IgD-negative memory B cell (primary cell): ENCODE measurements at regions not wholly inside any gene's neighbourhood (a gene's known extent, or its start where the extent isn't known, plus 50 kb on each side); places are given as distances from the start of the nearest gene placed in this dataset.
"Not testable (repeated sequence)": the region's sequence is repeated elsewhere in the genome, so short reads cannot be mapped to it uniquely, and the experiment has no call there.

Source experiments
- H3K27ac Mint-ChIP-seq, 3 donors: one replicate each; pipeline ENCODE4 v1.8.0; 2020 to 2022; ENCODE audit warnings: mild to moderate bottlenecking in 3 of 3, mixed read lengths in 3 of 3, moderate library complexity in 1 of 3
- H3K27me3 Mint-ChIP-seq: one replicate; pipeline ENCODE4 v1.8.0; 2021; ENCODE audit warnings: mixed read lengths
- H3K36me3 Mint-ChIP-seq: one replicate; pipeline ENCODE4 v1.8.0; 2020; ENCODE audit warnings: mild to moderate bottlenecking, mixed read lengths
- H3K4me1 Mint-ChIP-seq, 3 donors: one replicate each; pipeline ENCODE4 v1.8.0; 2020 to 2022; ENCODE audit warnings: mixed read lengths in 3 of 3, mild to moderate bottlenecking in 1 of 3
- H3K4me3 Mint-ChIP-seq, 4 donors: one replicate each; pipeline ENCODE4 v1.8.0; 2020 to 2022; ENCODE audit warnings: mild to moderate bottlenecking in 4 of 4, mixed read lengths in 4 of 4, moderate library complexity in 3 of 4
- H3K9me3 Mint-ChIP-seq, 3 donors: one replicate each; pipeline ENCODE4 v1.8.0; 2020 to 2021; ENCODE audit warnings: mixed read lengths in 3 of 3, mild to moderate bottlenecking in 1 of 3

GRCh38 chr12:23350808-23351207 lies 598.7 kb downstream of the SOX5 start:
- Mint-ChIP-seq H3K9me3 (peaks cover 0 to 4% (median 3%) of the 10 kb centered on the region in 3 donors), H3K27me3 (no peaks in the 10 kb centered on the region)

GRCh38 chr12:23352670-23353069 lies 596.8 kb downstream of the SOX5 start:
- peaks cover 0 to 4% (median 0%) of the 10 kb centered on the region in 3 donors for H3K4me1 Mint-ChIP-seq
- no peak overlapping the region for H3K27ac Mint-ChIP-seq
- H3K27me3 Mint-ChIP-seq, result no peaks in the 10 kb centered on the region
- no peak overlapping the region for H3K4me3 Mint-ChIP-seq
- H3K9me3 Mint-ChIP-seq, result peaks cover 0 to 1% (median 0%) of the 10 kb centered on the region in 3 donors
- H3K36me3 Mint-ChIP-seq, result no peaks in the 10 kb centered on the region

More at GRCh38 chr12:23350808-23351207, 598.7 kb downstream of the SOX5 start:
- Mint-ChIP-seq H3K4me3 (no peak overlapping the region), H3K36me3 (no peaks in the 10 kb centered on the region), H3K4me1 (peaks cover 0 to 4% (median 0%) of the 10 kb centered on the region in 3 donors), H3K27ac (no peak overlapping the region)

GRCh38 chr12:23354800-23355199 lies 594.7 kb downstream of the SOX5 start:
- Mint-ChIP-seq H3K36me3 (no peaks in the 10 kb centered on the region), H3K9me3 (peaks cover 0 to 1% (median 0%) of the 10 kb centered on the region in 3 donors), H3K4me1 (peaks cover 0 to 4% (median 0%) of the 10 kb centered on the region in 3 donors), H3K4me3 (no peak overlapping the region), H3K27me3 (no peaks in the 10 kb centered on the region), H3K27ac (no peak overlapping the region)

- Mint-ChIP-seq H3K4me3 (no peak overlapping the region), H3K4me1 (no peaks in the 10 kb centered on the region), H3K9me3 (peaks cover 0 to 1% (median 0%) of the 10 kb centered on the region in 3 donors), H3K36me3 (no peaks in the 10 kb centered on the region), H3K27me3 (no peaks in the 10 kb centered on the region), H3K27ac (no peak overlapping the region)
These were observed 593.0 kb downstream of the SOX5 start for GRCh38 chr12:23356440-23356839.

DNA sequence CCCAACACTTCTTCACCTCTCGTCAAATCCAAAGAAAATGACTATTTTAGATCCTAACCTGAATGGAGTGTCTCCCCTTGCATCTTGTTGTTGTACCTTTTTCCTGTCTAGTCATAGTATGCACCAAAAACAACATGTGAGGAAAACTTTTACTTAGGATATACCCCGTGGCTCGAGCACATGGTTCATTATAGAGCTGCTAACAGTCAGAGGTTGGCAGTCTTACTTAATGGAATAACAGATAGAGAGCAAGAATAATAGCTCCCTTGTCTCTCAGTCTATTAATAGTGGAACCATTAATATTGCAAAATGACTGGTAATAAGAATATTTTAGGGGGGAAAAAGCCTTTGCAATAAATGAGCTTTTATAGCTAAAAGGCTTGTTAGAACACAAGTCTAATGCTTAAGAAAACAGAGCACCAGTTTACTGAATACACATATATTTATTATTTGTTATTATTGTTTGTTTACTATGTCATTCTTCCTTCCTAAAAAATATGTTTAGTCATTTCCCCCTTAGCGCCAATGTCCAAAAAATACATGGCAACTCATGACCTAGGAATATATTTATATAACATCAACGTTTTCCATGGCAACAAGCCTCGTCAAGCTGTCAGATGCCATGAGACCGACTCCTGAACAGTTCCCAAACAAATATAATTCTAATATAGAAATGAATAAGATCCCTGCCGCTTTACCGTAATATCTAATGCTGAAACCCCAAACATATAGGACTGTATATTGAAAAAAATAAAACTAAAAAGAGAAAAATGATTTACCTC lies 592.4 kb downstream of the SOX5 start:
- H3K9me3 Mint-ChIP-seq, result no peaks in the 10 kb centered on the region
- no peak overlapping the region for H3K27ac Mint-ChIP-seq
- H3K4me1 Mint-ChIP-seq, result no peaks in the 10 kb centered on the region
- H3K4me3 Mint-ChIP-seq, result no peak overlapping the region
- H3K27me3 Mint-ChIP-seq, result no peaks in the 10 kb centered on the region
- no peaks in the 10 kb centered on the region for H3K36me3 Mint-ChIP-seq

DNA sequence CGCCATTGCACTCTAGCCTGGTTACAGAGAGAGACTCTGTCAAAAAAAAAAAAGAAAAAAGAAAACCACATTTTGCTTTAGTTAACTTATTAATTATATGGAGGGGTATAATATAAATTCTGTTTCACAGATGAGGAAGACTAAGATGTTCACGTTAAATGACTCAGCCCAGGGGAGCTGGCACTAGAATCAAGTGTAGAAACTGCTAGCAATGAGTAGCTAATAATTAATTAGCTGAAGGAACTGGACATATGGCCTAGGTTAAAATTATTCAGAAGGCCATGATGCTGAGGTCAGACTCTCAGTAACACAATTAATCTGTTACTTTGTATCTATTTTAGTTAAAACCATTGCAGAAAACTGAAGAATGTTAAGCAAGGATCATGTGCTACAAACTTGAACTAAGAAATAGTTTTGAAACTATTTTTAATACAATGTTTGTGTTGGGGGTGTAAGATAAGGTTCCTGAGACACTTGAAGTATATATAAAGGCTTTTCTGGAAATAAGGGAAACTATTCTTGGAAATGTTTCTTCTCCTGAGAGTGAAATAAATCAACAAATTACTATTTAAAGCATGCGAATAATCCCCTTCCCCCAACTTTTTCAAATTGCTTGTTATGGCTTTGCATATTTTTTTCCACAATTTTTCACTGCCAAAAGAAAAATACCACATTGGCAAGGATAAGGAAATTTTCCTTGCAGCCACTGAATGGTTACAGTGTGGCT lies 589.3 kb downstream of the SOX5 start:
- H3K27ac Mint-ChIP-seq, result no peak overlapping the region
- no peaks in the 10 kb centered on the region for H3K9me3 Mint-ChIP-seq
- H3K4me3 Mint-ChIP-seq, result no peak overlapping the region
- H3K27me3 Mint-ChIP-seq, result no peaks in the 10 kb centered on the region
- H3K4me1 Mint-ChIP-seq, result no peaks in the 10 kb centered on the region
- H3K36me3 Mint-ChIP-seq, result no peaks in the 10 kb centered on the region

GRCh38 chr12:23361971-23362370 lies 587.5 kb downstream of the SOX5 start:
- no peak overlapping the region for H3K4me3 Mint-ChIP-seq
- no peaks in the 10 kb centered on the region for H3K27me3 Mint-ChIP-seq
- no peaks in the 10 kb centered on the region for H3K9me3 Mint-ChIP-seq
- no peaks in the 10 kb centered on the region for H3K4me1 Mint-ChIP-seq
- H3K27ac Mint-ChIP-seq, result no peak overlapping the region
- H3K36me3 Mint-ChIP-seq, result no peaks in the 10 kb centered on the region

- H3K4me1 Mint-ChIP-seq, result no peaks in the 10 kb centered on the region
- peaks cover 0 to 5% (median 0%) of the 10 kb centered on the region in 3 donors for H3K9me3 Mint-ChIP-seq
- no peaks in the 10 kb centered on the region for H3K27me3 Mint-ChIP-seq
- no peak overlapping the region for H3K27ac Mint-ChIP-seq
- no peaks in the 10 kb centered on the region for H3K36me3 Mint-ChIP-seq
- no peak overlapping the region for H3K4me3 Mint-ChIP-seq
These were observed 580.9 kb downstream of the SOX5 start for GRCh38 chr12:23368590-23368989.

- Mint-ChIP-seq H3K4me1 (no peaks in the 10 kb centered on the region), H3K27me3 (peaks cover 2% of the 10 kb centered on the region), H3K36me3 (no peaks in the 10 kb centered on the region), H3K9me3 (peaks cover 19 to 38% (median 23%) of the 10 kb centered on the region in 3 donors), H3K27ac (peak overlapping the region in 1 of 3 donors; percentile 4), H3K4me3 (no peak overlapping the region)
These were observed 573.8 kb downstream of the SOX5 start for GRCh38 chr12:23375621-23376020.

- Mint-ChIP-seq H3K9me3 (peaks cover 19 to 39% (median 23%) of the 10 kb centered on the region in 3 donors), H3K27ac (peak overlapping the region in 1 of 3 donors; percentile 31), H3K36me3 (no peaks in the 10 kb centered on the region), H3K4me3 (no peak overlapping the region), H3K27me3 (peaks cover 2% of the 10 kb centered on the region), H3K4me1 (no peaks in the 10 kb centered on the region)
These were observed 573.2 kb downstream of the SOX5 start for GRCh38 chr12:23376238-23376637.

DNA sequence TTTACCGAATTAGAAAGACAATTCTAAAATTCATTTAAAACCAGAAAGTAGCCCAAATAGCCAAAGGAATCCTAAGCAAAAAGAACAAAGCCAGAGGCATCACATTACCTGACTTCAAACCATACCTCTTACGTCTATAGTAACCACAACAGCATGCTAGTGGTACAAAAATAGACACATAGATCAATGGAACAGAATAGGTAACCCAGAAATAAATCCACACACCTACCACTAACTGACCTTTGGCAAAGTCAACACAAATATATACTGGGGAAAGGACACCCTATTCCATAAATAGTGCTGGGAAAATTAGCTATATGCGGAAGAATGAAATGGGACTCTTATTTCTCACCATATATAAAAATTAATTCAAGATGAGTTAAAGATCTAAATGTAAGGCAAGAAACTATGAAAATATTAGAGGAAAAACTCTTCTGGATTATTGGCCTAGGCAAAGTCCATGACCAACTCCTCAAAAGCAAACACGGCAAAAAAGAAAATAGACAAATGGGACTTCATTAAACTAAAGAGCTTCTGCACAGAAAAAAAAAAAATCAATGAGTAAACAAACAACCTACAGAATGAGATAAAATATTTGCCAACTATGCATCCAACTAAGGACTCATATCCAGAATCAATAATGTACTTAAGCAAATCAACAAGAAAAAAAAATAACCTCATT lies 568.9 kb downstream of the SOX5 start:
- no peaks in the 10 kb centered on the region for H3K36me3 Mint-ChIP-seq
- H3K27ac Mint-ChIP-seq, result no peak overlapping the region
- H3K9me3 Mint-ChIP-seq, result peaks cover 14 to 38% (median 23%) of the 10 kb centered on the region in 3 donors
- no peaks in the 10 kb centered on the region for H3K4me1 Mint-ChIP-seq
- H3K27me3 Mint-ChIP-seq, result peaks cover 2% of the 10 kb centered on the region
- H3K4me3 Mint-ChIP-seq, result no peak overlapping the region

- peak overlapping the region in 1 of 4 donors; percentile 30 for H3K4me3 Mint-ChIP-seq
- H3K4me1 Mint-ChIP-seq, H3K27ac Mint-ChIP-seq, H3K27me3 Mint-ChIP-seq, H3K36me3 Mint-ChIP-seq: not testable (repeated sequence)
- H3K9me3 Mint-ChIP-seq, result peaks cover 0 to 11% (median 5%) of the 10 kb centered on the region in 3 donors
These were observed 560.6 kb downstream of the SOX5 start for GRCh38 chr12:23388898-23389297.

GRCh38 chr12:23389315-23389714 lies 560.2 kb downstream of the SOX5 start:
- H3K27me3 Mint-ChIP-seq, H3K36me3 Mint-ChIP-seq, H3K4me3 Mint-ChIP-seq, H3K27ac Mint-ChIP-seq, H3K4me1 Mint-ChIP-seq: not testable (repeated sequence)
- peaks cover 2 to 11% (median 5%) of the 10 kb centered on the region in 3 donors for H3K9me3 Mint-ChIP-seq

- H3K27ac Mint-ChIP-seq, result no peak overlapping the region
- H3K4me3 Mint-ChIP-seq, result no peak overlapping the region
- peaks cover 0 to 2% (median 2%) of the 10 kb centered on the region in 3 donors for H3K9me3 Mint-ChIP-seq
- no peaks in the 10 kb centered on the region for H3K36me3 Mint-ChIP-seq
- H3K4me1 Mint-ChIP-seq, result no peaks in the 10 kb centered on the region
- peaks cover 2% of the 10 kb centered on the region for H3K27me3 Mint-ChIP-seq
These were observed 550.0 kb downstream of the SOX5 start for GRCh38 chr12:23399402-23399933.

DNA sequence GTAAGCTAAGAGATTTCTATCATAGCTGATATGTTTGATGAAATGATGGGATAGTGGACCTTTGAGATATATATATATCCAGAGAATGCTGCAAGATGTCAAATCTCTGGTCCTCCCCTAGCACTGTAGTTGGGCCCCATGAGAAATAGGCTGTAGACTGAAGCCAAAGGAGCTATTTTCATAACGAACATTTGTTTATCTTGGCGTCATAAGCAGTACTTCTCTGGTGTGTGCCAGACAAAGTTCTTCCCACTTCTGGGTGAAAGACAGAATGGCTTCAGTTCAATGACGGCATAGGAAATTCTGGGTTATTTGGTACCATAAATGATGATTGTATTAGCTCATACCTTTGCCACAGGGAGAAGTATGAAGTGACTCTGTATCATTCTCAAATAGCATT lies 534.3 kb downstream of the SOX5 start:
- Mint-ChIP-seq H3K27me3 (no peaks in the 10 kb centered on the region), H3K9me3 (peaks cover 0 to 2% (median 0%) of the 10 kb centered on the region in 3 donors), H3K4me1 (peaks cover 0 to 2% (median 0%) of the 10 kb centered on the region in 3 donors), H3K36me3 (no peaks in the 10 kb centered on the region), H3K27ac (no peak overlapping the region), H3K4me3 (no peak overlapping the region)
